Medulla oblongata (tissue), 1 donor: ENCODE measurements at regions not wholly inside any gene's neighbourhood (a gene's known extent, or its start where the extent isn't known, plus 50 kb on each side); places are given as distances from the start of the nearest gene placed in this dataset.
"Not testable (repeated sequence)": the region's sequence is repeated elsewhere in the genome, so short reads cannot be mapped to it uniquely, and the experiment has no call there.

Experiments used
- DNase-seq: peaks from one replicate; pipeline ENCODE4 v3.0.0-alpha.2; 2015; ENCODE audit errors: extremely low spot score

DNA sequence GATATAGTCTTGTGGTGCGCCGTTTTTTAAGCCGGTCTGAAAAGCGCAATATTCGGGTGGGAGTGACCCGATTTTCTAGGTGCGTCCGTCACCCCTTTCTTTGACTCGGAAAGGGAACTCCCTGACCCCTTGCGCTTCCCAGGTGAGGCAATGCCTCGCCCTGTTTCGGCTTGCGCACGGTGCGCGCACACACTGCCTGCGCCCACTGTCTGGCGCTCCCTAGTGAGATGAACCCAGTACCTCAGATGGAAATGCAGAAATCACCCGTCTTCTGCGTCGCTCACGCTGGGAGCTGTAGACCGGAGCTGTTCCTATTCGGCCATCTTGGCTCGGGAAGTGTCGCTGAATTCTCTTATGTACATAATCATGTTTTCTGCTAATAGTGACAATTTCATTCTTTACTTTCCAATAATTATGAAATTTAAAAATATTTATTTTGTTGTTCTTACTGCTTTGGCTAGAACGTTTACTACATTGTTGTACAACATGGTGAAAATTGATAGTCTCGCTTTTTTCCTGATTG lies 61.2 kb upstream of the MINDY3 start:
- DNase-seq = not testable (repeated sequence)

DNA sequence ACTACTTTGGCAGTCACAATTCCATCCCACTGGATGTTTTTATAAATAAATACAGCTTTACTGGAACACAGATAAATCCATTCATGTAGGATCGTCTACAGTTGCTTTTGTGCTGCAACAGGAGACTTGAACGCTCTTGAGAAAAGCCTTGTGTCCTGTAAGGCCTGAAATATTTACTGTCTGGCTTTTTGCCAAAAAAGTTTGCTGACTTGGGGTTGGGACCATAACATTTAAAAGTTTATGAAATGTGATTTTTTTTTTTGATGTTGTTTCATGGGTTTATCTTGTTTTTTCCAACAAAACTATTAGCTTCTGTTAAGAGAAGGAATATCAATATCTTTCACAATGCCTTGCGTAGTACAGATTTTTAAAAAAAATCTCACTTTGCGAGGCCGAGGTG lies 71.1 kb upstream of the MINDY3 start:
- DNase-seq = no peak

DNA sequence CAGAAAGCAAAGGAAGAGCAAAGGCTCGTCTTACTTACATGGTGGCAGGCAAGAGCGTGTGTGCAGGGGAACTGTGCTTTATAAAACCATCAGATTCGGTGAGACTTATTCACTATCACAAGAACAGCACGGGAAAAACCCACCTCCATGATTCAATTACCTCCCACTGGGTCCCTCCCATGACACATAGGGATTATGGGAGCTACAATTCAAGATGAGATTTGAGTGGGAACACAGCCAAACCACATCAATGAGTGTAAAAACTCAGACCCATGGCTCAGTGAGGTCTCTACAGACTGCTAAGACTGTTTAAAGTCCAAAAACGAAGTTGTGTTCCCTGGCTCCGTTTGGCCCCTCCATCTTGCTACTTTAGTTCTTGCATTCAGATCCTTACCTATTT lies 79.2 kb upstream of the MINDY3 start:
- DNase-seq = not testable (repeated sequence)

DNA sequence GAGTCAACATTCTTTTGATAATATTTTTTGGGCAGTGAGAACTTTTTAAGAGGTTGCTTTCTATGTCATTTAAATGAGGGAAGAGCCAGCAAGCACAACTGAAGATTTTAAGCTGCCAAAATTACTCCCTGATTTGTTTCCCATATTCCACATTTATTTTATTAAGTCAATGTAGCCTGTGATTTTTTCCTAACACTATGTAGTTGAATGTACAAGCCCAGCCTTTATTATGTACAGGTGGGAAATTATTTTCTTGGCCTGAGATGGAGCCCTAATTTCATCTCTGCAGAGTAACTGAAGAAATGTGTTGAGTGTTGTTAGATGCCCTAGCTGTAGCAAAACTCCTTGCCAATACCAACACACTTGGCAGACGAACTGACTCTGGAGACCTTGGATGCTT lies 83.1 kb upstream of the MINDY3 start:
- DNase-seq = no peak

DNA sequence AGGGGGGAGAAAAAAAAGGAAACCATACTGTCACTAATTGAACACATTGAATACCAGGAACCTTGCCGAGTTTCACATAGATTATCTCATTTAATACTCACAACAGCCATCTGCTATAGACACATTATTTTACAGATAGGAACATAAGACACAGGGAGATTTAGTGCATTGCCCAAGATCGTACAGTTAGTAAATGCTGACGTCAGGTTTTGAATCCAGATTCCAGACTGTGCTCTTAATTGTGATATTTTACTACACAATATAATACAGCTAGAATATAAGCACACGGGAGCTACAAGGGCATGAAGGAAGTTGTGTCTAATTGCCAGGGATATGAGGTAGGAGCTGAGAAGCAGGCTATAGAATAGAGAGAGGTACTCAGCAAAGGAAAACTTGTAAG lies 93.9 kb upstream of the MINDY3 start:
- no peak for DNase-seq

DNA sequence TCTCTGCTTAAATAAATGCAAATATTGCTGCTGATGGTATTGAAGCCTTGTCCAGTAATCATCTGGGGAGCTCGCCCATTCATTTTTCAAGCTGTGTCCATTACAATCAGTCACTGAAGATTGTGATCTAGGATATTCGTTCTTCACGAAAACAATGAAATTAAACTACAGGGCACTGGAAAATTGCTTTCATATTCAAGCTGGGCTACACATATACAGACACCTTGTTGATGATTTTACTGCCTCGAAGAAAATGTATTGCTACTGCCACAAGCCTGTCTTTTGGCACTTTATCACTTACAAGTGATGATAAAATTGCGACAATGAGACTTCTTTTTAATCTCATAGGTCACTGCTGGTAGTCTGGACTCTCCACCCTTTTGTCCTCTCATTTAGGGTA lies 100.0 kb upstream of the MINDY3 start:
- DNase-seq = no peak

DNA sequence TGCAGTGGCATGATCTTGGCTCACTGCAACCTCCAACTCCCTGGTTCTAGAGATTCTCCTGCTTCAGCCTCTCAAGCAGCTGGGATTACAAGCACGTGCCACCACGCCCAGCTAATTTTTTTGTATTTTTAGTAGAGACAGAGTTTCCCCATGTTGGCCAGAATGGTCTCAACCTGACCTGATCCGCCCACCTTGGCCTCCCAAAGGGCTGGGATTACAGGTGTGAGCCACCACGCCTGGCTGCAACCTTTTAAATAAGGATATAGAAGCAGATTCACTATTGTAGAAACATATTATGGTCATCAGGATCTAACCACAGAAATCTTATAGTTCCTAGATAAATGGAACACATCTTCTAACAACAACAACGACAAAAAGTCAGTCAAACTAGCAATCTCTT lies 112.4 kb upstream of the MINDY3 start:
- not testable (repeated sequence) for DNase-seq

DNA sequence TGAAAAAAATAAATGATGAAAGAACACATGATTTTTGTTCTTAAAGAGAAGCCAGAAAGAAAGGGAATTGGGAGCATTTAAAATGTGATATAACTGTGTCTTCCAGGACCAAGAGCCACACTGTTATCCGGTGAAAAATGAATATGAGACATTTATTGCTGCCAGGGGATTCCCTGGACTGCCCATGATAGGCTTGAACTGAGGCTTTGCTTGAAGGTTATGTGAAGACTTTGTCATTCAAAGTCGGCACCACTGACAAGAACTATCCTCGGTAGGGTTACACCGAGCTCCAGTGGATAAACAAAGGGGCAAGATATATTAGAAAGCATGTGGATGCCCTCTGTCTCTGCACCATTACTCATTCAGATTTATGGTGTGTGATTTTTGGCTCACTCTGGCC lies 125.4 kb upstream of the MINDY3 start:
- no peak for DNase-seq

DNA sequence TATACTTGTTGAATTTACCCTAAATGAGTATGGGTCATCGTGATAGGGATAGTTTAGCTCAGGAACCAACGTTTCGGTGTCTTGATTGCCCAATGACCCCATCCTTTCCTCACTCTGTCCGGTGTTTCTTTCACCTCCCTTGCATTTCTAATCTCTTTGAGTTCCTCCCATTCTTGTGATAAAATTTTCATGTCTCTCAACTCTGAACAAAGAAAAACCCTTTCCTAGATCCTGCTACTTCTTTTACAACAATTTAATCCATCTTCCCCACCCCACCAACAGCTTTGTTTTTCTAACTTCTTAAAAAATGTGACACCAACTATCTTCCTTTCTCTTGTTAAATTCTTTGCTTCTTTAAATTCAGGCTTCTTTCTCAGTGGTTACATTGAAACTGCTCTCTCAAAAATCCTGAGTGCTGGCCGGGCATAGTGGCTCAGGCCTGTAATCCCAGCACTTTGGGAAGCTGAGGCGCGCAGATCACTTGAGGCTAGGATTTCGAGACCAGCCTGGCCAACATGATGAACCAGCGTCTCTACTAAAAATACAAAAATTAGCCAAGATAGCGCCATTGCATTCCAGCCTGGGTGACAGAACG lies 130.3 kb upstream of the MINDY3 start:
- no peak for DNase-seq

DNA sequence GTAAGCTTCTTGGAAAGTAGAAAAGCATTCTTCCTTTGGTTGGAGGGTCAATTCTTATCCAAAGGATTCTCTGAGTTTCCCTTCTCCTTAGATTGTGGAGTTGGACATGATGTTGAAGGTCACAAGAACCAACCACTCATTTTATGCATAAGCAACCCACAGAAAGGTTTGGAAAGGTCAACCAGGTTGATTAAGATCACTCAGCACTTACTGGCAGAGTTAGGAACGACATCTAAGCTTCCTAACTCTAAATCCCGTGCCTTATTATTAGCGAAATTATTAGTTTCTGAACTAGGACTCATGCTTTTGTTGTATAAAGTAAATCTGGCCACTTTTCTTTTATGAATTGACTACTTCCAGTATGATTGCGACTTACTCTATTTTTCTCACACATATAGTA lies 137.0 kb upstream of the MINDY3 start:
- DNase-seq = no peak

DNA sequence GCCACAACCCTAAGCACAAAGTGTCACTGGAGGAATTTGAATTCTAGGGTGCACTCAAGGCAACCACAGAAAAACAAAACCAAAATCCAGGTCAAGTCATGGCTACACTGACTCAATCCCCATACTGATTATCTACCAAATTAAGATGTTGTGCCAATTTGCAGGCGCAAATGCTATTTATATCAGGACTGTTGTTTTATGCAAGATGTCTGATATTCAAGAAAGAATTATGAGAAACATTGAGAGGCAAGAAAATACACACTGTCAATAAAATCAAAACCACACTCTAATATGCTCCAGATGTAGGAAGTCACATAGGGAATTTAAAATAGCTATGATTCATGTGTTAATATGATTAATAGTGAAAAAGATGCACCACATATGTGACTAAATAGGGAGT lies 141.3 kb upstream of the MINDY3 start:
- DNase-seq = no peak

DNA sequence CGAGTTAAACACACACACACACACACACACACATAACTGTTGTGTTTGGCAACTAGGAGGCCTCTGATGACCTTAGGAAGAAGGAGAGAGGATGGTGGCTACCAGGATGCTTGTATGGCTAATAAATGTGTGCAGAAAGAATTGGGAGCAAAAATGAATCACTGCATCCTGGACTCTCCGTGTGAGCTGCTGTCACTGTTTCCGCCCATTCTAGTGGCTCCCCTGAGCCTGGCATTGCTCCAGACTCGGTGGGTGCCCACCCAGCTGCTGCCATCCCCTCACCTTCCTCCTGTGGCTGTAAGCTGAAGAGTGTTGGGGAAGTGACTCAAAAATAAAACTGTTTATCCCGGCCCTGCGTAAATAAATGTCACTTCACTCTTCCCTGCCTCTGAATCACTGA lies 149.5 kb upstream of the MINDY3 start:
- no peak for DNase-seq

DNA sequence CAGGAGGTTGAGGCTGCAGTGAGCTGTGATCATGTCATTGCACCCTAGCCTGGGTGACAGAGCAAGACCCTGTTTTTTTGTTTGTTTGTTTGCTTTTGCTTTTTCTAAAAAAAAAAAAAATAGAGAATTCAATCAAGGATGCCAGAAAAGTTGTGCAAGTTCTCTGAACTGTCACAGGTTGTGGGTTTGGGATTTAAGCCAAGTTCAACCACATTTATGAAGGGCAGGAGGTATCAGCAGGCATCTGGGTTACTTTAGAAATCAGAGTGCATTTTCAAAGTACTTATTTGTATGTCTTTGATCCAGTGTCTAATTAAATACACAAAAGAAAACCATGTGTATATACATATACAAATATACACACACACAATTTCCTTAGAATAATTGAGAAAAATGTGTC lies 151.2 kb upstream of the MINDY3 start:
- no peak for DNase-seq

DNA sequence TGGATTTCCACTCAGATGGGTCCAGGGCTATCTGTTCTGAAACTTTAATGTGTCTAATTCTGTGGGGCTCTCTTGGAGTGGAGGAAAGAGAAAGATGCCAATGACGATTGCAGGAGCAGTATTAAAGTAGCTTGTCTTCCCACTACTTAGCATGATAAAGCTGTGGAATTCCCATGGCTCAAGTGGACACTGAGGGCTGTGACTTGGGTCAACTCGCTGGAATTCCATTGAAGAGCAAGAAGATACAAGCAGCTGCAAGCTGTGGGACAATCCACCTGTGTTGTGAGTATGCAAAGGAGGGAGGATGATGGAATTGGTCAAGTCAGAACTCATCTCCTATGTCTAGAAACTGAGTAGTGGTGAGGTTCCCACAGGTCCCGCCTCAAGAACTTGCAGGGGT lies 154.2 kb upstream of the MINDY3 start:
- no peak for DNase-seq

DNA sequence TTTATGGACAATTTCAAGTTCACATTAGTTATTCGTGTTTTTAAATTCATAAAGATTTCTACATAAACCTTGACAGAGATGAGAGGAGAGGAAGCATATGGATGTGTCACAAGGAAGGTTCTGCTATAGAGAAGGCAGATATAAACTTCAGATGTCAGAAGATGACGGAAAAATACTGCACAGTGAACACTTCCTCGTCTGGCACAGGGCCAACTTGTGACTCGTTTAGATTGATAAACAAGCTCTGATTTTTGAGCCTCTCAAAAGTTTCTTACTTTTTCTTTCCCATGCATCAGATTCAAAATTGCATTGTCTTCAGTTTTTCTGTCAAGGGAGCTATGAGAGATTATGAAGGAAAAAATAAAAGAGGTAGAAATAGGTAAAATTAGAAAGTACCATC lies 156.4 kb upstream of the MINDY3 start:
- no peak for DNase-seq

DNA sequence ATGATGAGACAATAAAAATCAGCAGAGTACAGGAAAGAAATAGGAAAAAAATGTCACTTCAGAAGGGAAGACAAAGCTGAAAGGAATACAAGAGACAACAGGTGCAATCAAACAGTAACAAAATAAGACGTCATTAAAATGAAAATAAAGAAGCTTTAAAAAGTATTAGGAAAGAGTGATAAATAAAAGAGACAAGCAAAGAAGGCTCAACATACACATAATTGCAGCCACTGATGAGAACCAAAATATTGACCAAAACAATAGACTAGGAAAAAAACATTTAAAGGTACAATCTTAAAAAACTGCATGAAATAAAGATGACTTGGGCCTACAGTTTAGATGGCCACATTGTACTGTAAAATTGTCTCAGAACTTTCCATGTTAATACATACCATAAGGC lies 160.5 kb upstream of the MINDY3 start:
- DNase-seq = no peak

DNA sequence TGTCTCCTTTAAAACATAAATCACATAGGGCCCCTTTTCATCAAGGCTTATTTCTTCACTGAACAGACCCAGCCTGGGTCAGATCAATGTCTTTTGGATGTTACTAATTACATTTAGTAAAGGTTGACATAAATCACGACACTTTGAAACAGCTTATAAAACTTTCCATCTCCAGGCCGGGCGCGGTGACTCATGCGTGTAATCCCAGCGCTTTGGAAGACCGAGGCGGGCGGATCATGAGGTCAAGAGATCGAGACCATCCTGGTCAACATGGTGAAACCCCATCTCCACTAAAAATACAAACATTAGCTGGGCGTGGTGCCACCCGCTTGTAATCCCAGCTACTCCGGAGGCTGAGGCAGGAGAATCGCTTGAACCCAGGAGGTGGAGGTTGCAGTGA lies 166.5 kb upstream of the MINDY3 start:
- DNase-seq = not testable (repeated sequence)

DNA sequence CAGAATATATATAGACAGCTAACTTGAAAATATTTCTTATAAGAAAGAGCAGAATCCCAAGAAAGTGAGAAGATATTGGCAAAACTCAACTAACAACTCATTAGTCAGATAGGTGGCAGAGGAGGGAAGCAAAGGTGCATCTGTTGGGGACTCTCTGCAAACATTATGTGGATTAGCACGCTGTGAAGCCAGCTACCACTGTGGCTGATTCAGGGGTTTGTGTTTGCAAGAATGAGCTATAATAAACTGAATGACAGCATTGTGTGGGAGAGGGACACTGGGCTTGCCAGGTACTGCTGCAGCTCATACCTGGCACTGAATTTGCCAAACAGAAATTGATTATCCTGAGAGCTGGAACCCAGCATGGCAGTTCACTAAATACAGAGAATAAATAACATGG lies 170.3 kb upstream of the MINDY3 start:
- DNase-seq = no peak

DNA sequence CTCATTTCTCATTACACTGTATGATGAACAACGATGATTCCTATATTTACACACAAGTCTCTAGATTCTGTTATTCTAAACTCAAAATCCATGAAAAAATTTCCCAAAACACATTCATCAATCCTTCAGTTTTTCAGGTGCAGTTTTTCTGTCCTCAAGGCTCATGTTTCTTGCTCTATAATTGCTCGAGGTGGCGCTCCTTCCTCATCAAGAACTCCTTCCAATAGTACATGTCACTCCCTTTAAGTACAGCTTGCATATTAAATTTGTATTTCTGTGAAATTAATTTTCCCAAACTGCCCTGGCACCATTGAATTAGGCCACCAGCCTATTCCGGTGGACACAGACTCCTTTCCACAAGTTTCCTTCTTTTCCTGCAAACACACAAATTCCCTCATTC lies 188.7 kb upstream of the MINDY3 start:
- DNase-seq = no peak

DNA sequence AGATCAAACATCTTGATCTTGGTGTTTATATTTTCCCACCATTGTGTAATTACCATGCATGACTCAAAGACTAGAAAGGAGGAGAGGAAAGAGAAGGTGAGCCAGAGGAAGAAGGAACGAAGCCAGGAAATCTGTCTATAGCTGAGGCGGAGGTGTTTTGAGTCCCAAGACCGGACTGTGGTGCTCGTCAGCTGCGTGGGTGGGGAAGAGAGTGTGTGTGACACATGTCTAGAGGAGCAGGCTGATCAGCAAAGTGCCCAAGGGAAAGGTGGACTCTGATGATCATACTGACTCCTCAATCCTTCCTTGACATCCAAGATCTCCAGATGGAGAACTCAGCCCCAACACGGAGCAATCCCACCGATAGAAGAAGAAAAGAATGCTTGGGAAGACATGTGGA lies 189.5 kb upstream of the MINDY3 start:
- no peak for DNase-seq

DNA sequence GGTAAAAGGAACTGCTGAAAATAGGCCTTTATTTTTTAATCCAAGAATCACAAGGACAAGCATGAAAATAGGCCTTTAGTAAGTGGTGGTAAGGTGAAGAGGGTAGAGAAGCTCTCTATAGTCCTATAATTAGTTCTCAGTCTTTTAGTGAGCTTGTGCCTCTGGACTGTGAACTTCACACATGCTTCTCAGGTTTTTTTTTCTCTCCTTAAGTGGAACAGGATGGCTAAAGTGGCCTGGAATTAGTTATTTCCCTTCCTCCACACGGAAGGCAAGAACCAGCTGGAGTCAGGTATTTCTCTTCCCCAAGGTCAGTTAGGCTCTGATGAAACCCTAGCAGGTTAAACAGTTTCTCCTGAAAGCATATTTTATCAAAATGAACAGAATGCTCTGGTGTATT lies 203.0 kb upstream of the MINDY3 start:
- DNase-seq = no peak

DNA sequence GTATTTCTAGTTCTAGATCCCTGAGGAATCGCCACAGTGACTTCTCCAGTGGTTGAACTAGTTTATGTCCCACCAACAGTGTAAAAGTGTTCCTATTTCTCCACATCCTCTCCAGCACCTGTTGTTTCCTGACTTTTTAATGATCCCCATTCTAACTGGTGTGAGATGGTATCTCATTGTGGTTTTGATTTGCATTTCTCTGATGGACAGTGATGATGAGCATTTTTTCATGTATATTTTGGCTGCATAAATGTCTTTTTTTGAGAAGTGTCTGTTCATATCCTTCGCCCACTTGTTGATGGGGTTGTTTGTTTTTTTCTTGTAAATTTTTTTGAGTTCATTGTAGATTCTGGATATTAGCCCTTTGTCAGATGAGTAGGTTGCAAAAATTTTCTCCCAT lies 223.2 kb upstream of the MINDY3 start:
- DNase-seq = not testable (repeated sequence)

DNA sequence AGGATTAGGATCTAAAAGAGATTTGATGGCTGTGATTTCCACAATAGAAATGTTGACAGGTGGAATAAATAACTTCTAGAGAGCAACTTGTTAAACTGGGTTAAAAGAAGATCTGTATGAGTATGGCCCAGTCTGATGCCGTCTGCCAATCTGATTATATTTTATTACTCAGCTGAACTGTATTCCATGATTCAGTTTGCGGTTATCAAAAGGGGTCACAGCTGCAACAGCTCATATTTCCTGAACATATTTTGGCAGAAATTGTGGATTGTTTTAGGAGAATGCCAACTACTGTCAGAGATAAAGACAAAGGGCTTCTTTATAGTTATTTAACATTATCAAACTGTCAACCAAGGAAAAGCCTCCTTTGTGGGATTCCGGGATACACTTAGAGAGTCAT lies 244.8 kb upstream of the MINDY3 start:
- no peak for DNase-seq
